ENCODE measurements at regions not wholly inside any gene's neighbourhood (a gene's known extent, or its start where the extent isn't known, plus 50 kb on each side); places are given as distances from the start of the nearest gene placed in this dataset.

- no peak overlapping the region for H3K4me3 ChIP-seq (replicated peaks in 1 of 3; ENCODE audit: insufficient read depth in 1 of 3, low read depth in 1 of 3, low read length in 3 of 3)
- DNase-seq (ENCODE audit: low read depth, low spot score) (no peak), FAIRE-seq (no peak)
- intact Hi-C loops (cut with micrococcal nuclease) (no loop called here), dilution Hi-C loops (cut with MboI; ENCODE audit: extremely low pct_ligation_motif_present, low sequenced_read_pairs) (no loop called here)
- no peaks in the 10 kb centered on the region for H3K9me3 ChIP-seq (replicated peaks; ENCODE audit: control insufficient read depth, insufficient read depth, low read length)
- no peaks in the 10 kb centered on the region for H3K36me3 ChIP-seq (ENCODE audit: control insufficient read depth in 2 of 2, extremely low read depth in 1 of 2, insufficient read depth in 2 of 2, low read length in 2 of 2)
- H3K9me1 ChIP-seq (replicated peaks; ENCODE audit: control insufficient read depth, extremely low read depth, insufficient read depth, low read length): no peaks in the 10 kb centered on the region
- CTCF ChIA-PET: no interaction called here
- H3K9ac ChIP-seq (replicated peaks; ENCODE audit: extremely low read depth, insufficient read depth, low read length): no peak overlapping the region
- TF ChIP-seq, protein P1, sequence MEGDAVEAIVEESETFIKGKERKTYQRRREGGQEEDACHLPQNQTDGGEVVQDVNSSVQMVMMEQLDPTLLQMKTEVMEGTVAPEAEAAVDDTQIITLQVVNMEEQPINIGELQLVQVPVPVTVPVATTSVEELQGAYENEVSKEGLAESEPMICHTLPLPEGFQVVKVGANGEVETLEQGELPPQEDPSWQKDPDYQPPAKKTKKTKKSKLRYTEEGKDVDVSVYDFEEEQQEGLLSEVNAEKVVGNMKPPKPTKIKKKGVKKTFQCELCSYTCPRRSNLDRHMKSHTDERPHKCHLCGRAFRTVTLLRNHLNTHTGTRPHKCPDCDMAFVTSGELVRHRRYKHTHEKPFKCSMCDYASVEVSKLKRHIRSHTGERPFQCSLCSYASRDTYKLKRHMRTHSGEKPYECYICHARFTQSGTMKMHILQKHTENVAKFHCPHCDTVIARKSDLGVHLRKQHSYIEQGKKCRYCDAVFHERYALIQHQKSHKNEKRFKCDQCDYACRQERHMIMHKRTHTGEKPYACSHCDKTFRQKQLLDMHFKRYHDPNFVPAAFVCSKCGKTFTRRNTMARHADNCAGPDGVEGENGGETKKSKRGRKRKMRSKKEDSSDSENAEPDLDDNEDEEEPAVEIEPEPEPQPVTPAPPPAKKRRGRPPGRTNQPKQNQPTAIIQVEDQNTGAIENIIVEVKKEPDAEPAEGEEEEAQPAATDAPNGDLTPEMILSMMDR (IDR thresholded peaks at IDR 0.05; ENCODE audit: extremely low read depth in 1 of 2, insufficient read depth in 1 of 2, low read depth in 1 of 2, low read length in 2 of 2): no peak
- TF ChIP-seq POLR2AphosphoS5 (IDR thresholded peaks at IDR 0.05; ENCODE audit: insufficient read depth, low read depth, low read length) (no peak), MYC (IDR thresholded peaks at IDR 0.05; ENCODE audit: low read depth, low read length) (no peak), FOS (IDR thresholded peaks at IDR 0.05; ENCODE audit: borderline replicate concordance, insufficient read depth, low read length) (no peak), EZH2 (IDR thresholded peaks at IDR 0.05; ENCODE audit: borderline replicate concordance, low read depth, low read length, severe bottlenecking) (no peak), POLR2A (IDR thresholded peaks at IDR 0.05; ENCODE audit: low read depth, low read length) (no peak), JUN (IDR thresholded peaks at IDR 0.05; ENCODE audit: borderline replicate concordance, insufficient read depth, insufficient read length, low read depth) (no peak), MAX (IDR thresholded peaks at IDR 0.05; ENCODE audit: insufficient read depth, insufficient read length) (no peak), GATA2 (IDR thresholded peaks at IDR 0.05; ENCODE audit: insufficient read depth, insufficient read length, low read depth, low read length) (no peak)
- H3K4me1 ChIP-seq (ENCODE audit: control insufficient read depth, extremely low read depth, insufficient read depth, low read length): no peaks in the 10 kb centered on the region
- POLR2A ChIA-PET: no interaction called here
- no TSS peak for BruUV-seq (replicated peaks)
- no peaks in the 10 kb centered on the region for H4K20me1 ChIP-seq (replicated peaks; ENCODE audit: control insufficient read depth, extremely low read depth, insufficient read depth, low read length)
- no peak overlapping the region for H3K4me2 ChIP-seq (ENCODE audit: insufficient read depth, low read length)
- no peak overlapping the region for H3K27ac ChIP-seq (ENCODE audit: insufficient read depth, low read depth, low read length)
- no peaks in the 10 kb centered on the region for H3K27me3 ChIP-seq (ENCODE audit: control insufficient read depth in 2 of 2, insufficient read depth in 2 of 2, low read length in 2 of 2)
- no peak overlapping the region for H2AFZ ChIP-seq (ENCODE audit: low read depth, low read length)
- H3K79me2 ChIP-seq (ENCODE audit: control insufficient read depth, insufficient read depth, low read length): no peaks in the 10 kb centered on the region
Measured at GRCh38 chrX:10851809-10852208, 231.4 kb upstream of the MID1 start.

Measured in endothelial cell of umbilical vein (primary cell).